Prostate gland (tissue), 2 donors: ENCODE measurements at regions not wholly inside any gene's neighbourhood (a gene's known extent, or its start where the extent isn't known, plus 50 kb on each side); places are given as distances from the start of the nearest gene placed in this dataset.

Source experiments
- DNase-seq: peaks from one replicate; pipeline ENCODE4 v3.0.0-alpha.2; 2019; ENCODE audit warnings: low spot score
- H3K27ac ChIP-seq, 2 donors: fragments of 200-600 bp; sonication (generic); 2 replicates each; pipeline ENCODE4 v1.5.1; 2017 to 2019
- H3K27me3 ChIP-seq: fragments of 200-600 bp; sonication (generic); replicated peaks from 2 replicates; pipeline ENCODE4 v1.5.1; 2019; ENCODE audit not compliant: insufficient read depth
- H3K36me3 ChIP-seq, 2 donors: fragments of 200-600 bp; sonication (generic); 1 replicate in 1 of 2; 2 replicates in 1 of 2; pipeline versions ENCODE4 v1.5.1 to v1.8.1; 2017 to 2019
- H3K4me1 ChIP-seq: fragments of 200-600 bp; sonication (generic); replicated peaks from 2 replicates; pipeline ENCODE4 v1.5.1; 2019
- H3K4me3 ChIP-seq, 2 donors: fragments of 200-600 bp; sonication (generic); 2 replicates each; pipeline ENCODE4 v1.5.1; 2017 to 2019
- H3K9me3 ChIP-seq: fragments of 200-600 bp; sonication (generic); 2 replicates; pipeline ENCODE4 v1.5.1; 2017
- CTCF ChIP-seq, 4 experiments: fragments of 200-600 bp in 2 of 4; fragments of 450-650 bp in 2 of 4; sonication (generic) in 2 of 4; IDR thresholded peaks; 1 replicate in 3 of 4; 2 replicates in 1 of 4; pipeline ENCODE4 v1.5.1; 2016 to 2019; ENCODE audit warnings: antibody characterized with exemption in 4 of 4, mild to moderate bottlenecking in 2 of 4, moderate library complexity in 2 of 4
- POLR2A ChIP-seq: fragments of 450-650 bp; IDR thresholded peaks from one replicate; pipeline ENCODE4 v1.6.1; 2016; ENCODE audit warnings: antibody characterized with exemption, mild to moderate bottlenecking
- POLR2AphosphoS5 ChIP-seq: sonication (generic); formaldehyde crosslinking; IDR thresholded peaks from one replicate; pipeline ENCODE4 v1.6.1; 2017; ENCODE audit warnings: antibody characterized with exemption
- WGBS: methylation state at CpG from one replicate; pipeline ENCODE4 v1.1.5; 2018; 5-methylcytosine and 5-hydroxymethylcytosine counted together
- intact Hi-C: fragments of 100-400 bp; cut with DNase I; formaldehyde crosslinking; loops from one replicate; pipeline ENCODE4 v1.14.2; 2022

- Histone ChIP-seq H3K27me3 (peaks cover 4% of the 10 kb centered on the region), H3K36me3 (no peaks in the 10 kb centered on the region), H3K4me3 (no peak overlapping the region), H3K9me3 (no peaks in the 10 kb centered on the region), H3K4me1 (no peaks in the 10 kb centered on the region), H3K27ac (no peak overlapping the region)
- no peak for DNase-seq
- TF ChIP-seq POLR2A (no peak), CTCF (IDR thresholded peaks at IDR 0.05) (no peak), POLR2AphosphoS5 (no peak)
- intact Hi-C loops, result no loop called here
- WGBS, result 87% methylated on average over 3 of the region's 3 CpGs
Measured at GRCh38 chr1:14296795-14297194, 301.7 kb upstream of the KAZN start.

- Histone ChIP-seq H3K36me3 (no peaks in the 10 kb centered on the region), H3K4me1 (no peaks in the 10 kb centered on the region), H3K9me3 (no peaks in the 10 kb centered on the region), H3K27me3 (peaks cover 4% of the 10 kb centered on the region), H3K4me3 (no peak overlapping the region), H3K27ac (no peak overlapping the region)
- WGBS, result 95% methylated on average over 3 of the region's 3 CpGs
- no peak for DNase-seq
- TF ChIP-seq POLR2AphosphoS5, result no peak
- no peak for TF ChIP-seq CTCF (IDR thresholded peaks at IDR 0.05)
- no peak for TF ChIP-seq POLR2A
- intact Hi-C loops, result no loop called here
Measured at GRCh38 chr1:14297356-14297755, 301.1 kb upstream of the KAZN start.

GRCh38 chr1:14298806-14299205, 299.7 kb upstream of the KAZN start:
- Histone ChIP-seq H3K4me1 (no peaks in the 10 kb centered on the region), H3K36me3 (no peaks in the 10 kb centered on the region), H3K4me3 (no peak overlapping the region), H3K27ac (no peak overlapping the region), H3K9me3 (no peaks in the 10 kb centered on the region), H3K27me3 (peaks cover 4% of the 10 kb centered on the region)
- no peak for TF ChIP-seq POLR2AphosphoS5
- TF ChIP-seq POLR2A, result no peak
- TF ChIP-seq CTCF (IDR thresholded peaks at IDR 0.05), result no peak
- intact Hi-C loops, result no loop called here
- WGBS, result 70% methylated on average over 5 of the region's 5 CpGs
- no peak for DNase-seq

- Histone ChIP-seq H3K27ac (no peak overlapping the region), H3K4me1 (no peaks in the 10 kb centered on the region), H3K27me3 (no peaks in the 10 kb centered on the region), H3K9me3 (no peaks in the 10 kb centered on the region), H3K4me3 (no peak overlapping the region), H3K36me3 (no peaks in the 10 kb centered on the region)
- intact Hi-C loops, result loop anchor here (5.0 kb wide), 1 partner anchor 39 kb away; no protein-coding TSS in a partner anchor
- 38% methylated on average over 9 of the region's 9 CpGs for WGBS
- no peak for TF ChIP-seq POLR2A
- TF ChIP-seq POLR2AphosphoS5, result peak; percentile 80
- DNase-seq, result peak; percentile 82
Measured at GRCh38 chr1:14300991-14301703, 297.3 kb upstream of the KAZN start.

- no peak for DNase-seq
- Histone ChIP-seq H3K27me3 (no peaks in the 10 kb centered on the region), H3K4me3 (no peak overlapping the region), H3K36me3 (no peaks in the 10 kb centered on the region), H3K27ac (no peak overlapping the region), H3K9me3 (no peaks in the 10 kb centered on the region), H3K4me1 (no peaks in the 10 kb centered on the region)
- 71% methylated on average over 4 of the region's 4 CpGs for WGBS
- TF ChIP-seq POLR2A (no peak), POLR2AphosphoS5 (peak; percentile 1)
- intact Hi-C loops, result loop anchor here (5.0 kb wide), 1 partner anchor 39 kb away; no protein-coding TSS in a partner anchor
Measured at GRCh38 chr1:14301704-14302024, 296.8 kb upstream of the KAZN start.

- DNase-seq, result no peak
- H3K9me3 ChIP-seq, result no peaks in the 10 kb centered on the region
- no peak overlapping the region for H3K4me3 ChIP-seq
- H3K27me3 ChIP-seq, result no peaks in the 10 kb centered on the region
- intact Hi-C loops, result loop anchor here (5.0 kb wide), 1 partner anchor 40 kb away; no protein-coding TSS in a partner anchor
- no peaks in the 10 kb centered on the region for H3K4me1 ChIP-seq
- WGBS, result 76% methylated on average over 3 of the region's 3 CpGs
- no peaks in the 10 kb centered on the region for H3K36me3 ChIP-seq
- no peak overlapping the region for H3K27ac ChIP-seq
- TF ChIP-seq CTCF (IDR thresholded peaks at IDR 0.05) (no peak), POLR2A (no peak), POLR2AphosphoS5 (no peak)
Measured at GRCh38 chr1:14302025-14302424, 296.5 kb upstream of the KAZN start.
